Adrenal gland (tissue), 5 donors: ENCODE measurements at regions not wholly inside any gene's neighbourhood (a gene's known extent, or its start where the extent isn't known, plus 50 kb on each side); places are given as distances from the start of the nearest gene placed in this dataset.

ENCODE experiments used
- POLR2A ChIP-seq, 2 donors: fragments of 450-650 bp; IDR thresholded peaks; one replicate each; pipeline ENCODE4 v1.6.1; 2017; ENCODE audit warnings: antibody characterized with exemption in 2 of 2, mild to moderate bottlenecking in 2 of 2, moderate library complexity in 1 of 2
- TF ChIP-seq, protein P1 (sequence below), 6 experiments: fragments of 450-650 bp in 4 of 6; fragments of 200-600 bp in 2 of 6; sonication (generic) in 1 of 6; IDR thresholded peaks; 1 replicate in 5 of 6; 2 replicates in 1 of 6; pipeline versions ENCODE4 v1.5.1 to v1.8.0; 2016 to 2021; ENCODE audit warnings: antibody characterized with exemption in 6 of 6, mild to moderate bottlenecking in 2 of 6, moderate library complexity in 1 of 6
- donor health status: DM: no; HTN: no; CAD: no.

DNA sequence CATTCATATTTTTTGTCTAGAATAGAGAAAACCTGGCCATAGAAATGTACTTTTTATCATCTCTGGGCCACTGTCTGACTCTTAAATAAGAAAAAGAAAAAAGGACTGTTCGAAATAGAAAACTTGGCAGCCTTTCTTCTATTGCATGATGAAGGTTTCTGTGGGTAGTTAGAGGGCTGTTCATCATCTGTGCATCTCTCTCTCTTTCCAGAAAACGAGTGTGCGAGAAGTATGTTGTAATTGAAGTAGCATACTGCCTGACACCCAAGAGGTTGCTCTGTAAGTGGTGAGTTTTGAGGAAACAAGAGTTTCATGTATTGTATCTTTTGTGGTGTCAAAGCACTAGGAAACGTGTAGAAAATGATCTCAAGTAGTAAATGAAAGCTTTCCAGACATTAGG, 343.2 kb upstream of the TMEM229A start:
- TF ChIP-seq, protein P1, sequence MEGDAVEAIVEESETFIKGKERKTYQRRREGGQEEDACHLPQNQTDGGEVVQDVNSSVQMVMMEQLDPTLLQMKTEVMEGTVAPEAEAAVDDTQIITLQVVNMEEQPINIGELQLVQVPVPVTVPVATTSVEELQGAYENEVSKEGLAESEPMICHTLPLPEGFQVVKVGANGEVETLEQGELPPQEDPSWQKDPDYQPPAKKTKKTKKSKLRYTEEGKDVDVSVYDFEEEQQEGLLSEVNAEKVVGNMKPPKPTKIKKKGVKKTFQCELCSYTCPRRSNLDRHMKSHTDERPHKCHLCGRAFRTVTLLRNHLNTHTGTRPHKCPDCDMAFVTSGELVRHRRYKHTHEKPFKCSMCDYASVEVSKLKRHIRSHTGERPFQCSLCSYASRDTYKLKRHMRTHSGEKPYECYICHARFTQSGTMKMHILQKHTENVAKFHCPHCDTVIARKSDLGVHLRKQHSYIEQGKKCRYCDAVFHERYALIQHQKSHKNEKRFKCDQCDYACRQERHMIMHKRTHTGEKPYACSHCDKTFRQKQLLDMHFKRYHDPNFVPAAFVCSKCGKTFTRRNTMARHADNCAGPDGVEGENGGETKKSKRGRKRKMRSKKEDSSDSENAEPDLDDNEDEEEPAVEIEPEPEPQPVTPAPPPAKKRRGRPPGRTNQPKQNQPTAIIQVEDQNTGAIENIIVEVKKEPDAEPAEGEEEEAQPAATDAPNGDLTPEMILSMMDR (IDR thresholded peaks at IDR 0.05): no peak
- TF ChIP-seq POLR2A (IDR thresholded peaks at IDR 0.05): no peak
